Mesenchymal stem cell (in vitro differentiated cells and primary cell): ENCODE measurements at regions not wholly inside any gene's neighbourhood (a gene's known extent, or its start where the extent isn't known, plus 50 kb on each side); places are given as distances from the start of the nearest gene placed in this dataset.

Experiments used
- DNase-seq: peaks from one replicate; pipeline ENCODE4 v3.0.0-alpha.2; 2013
- H2AFZ ChIP-seq: one replicate; pipeline ENCODE4 v1.6.1; 2013; ENCODE audit warnings: low read depth, mild to moderate bottlenecking, control low read depth, inconsistent platforms, low read length, moderate library complexity
- H2AK5ac ChIP-seq: 2 replicates; pipeline ENCODE4 v1.6.1; 2013; ENCODE audit warnings: low read length, moderate library complexity, mild to moderate bottlenecking, inconsistent platforms; ENCODE audit not compliant: severe bottlenecking
- H2BK120ac ChIP-seq: one replicate; pipeline ENCODE4 v1.6.1; 2013; ENCODE audit warnings: low read depth, mild to moderate bottlenecking, inconsistent platforms, low read length, moderate library complexity
- H2BK12ac ChIP-seq, 2 experiments: one replicate each; pipeline ENCODE4 v1.6.1; 2013; ENCODE audit warnings: inconsistent platforms in 2 of 2, low read length in 2 of 2, mild to moderate bottlenecking in 2 of 2, moderate library complexity in 2 of 2, control low read depth in 1 of 2
- H2BK15ac ChIP-seq: one replicate; pipeline ENCODE4 v1.6.1; 2013; ENCODE audit warnings: mild to moderate bottlenecking, low read depth, inconsistent platforms; ENCODE audit not compliant: poor library complexity, severe bottlenecking
- H2BK5ac ChIP-seq: 2 replicates; pipeline ENCODE4 v1.6.1; 2013; ENCODE audit warnings: low read depth, mild to moderate bottlenecking, low read length, control low read depth, inconsistent platforms; ENCODE audit not compliant: poor library complexity, severe bottlenecking
- H3K14ac ChIP-seq, 2 experiments: one replicate each; pipeline ENCODE4 v1.6.1; 2013; ENCODE audit warnings: inconsistent platforms in 2 of 2, low read length in 2 of 2, control low read depth in 1 of 2, mild to moderate bottlenecking in 1 of 2, moderate library complexity in 1 of 2
- H3K18ac ChIP-seq, 2 experiments: one replicate each; pipeline ENCODE4 v1.6.1; 2013; ENCODE audit warnings: inconsistent platforms in 2 of 2, low read length in 2 of 2, control low read depth in 1 of 2, low read depth in 1 of 2, mild to moderate bottlenecking in 1 of 2
- H3K23ac ChIP-seq, 2 experiments: one replicate each; pipeline ENCODE4 v1.6.1; 2013; ENCODE audit warnings: inconsistent platforms in 2 of 2, low read length in 2 of 2, mild to moderate bottlenecking in 2 of 2, moderate library complexity in 2 of 2, control low read depth in 1 of 2
- H3K27ac ChIP-seq: 2 replicates; pipeline ENCODE4 v1.5.1; 2013; ENCODE audit warnings: mild to moderate bottlenecking, moderate library complexity, low read length, control low read depth, inconsistent platforms; ENCODE audit not compliant: poor library complexity, severe bottlenecking
- H3K27me3 ChIP-seq, 2 experiments: 2 replicates each; pipeline versions ENCODE4 v1.6.1 to v1.7.0; 2013; ENCODE audit warnings: low read length in 2 of 2, mild to moderate bottlenecking in 2 of 2, moderate library complexity in 2 of 2, control low read depth in 1 of 2, inconsistent platforms in 1 of 2; ENCODE audit not compliant: control insufficient read depth in 1 of 2, insufficient read depth in 1 of 2
- H3K36me3 ChIP-seq, 2 experiments: 2 replicates each; pipeline versions ENCODE4 v1.6.1 to v1.7.0; 2013; ENCODE audit warnings: low read length in 2 of 2, control low read depth in 1 of 2, inconsistent platforms in 1 of 2, low read depth in 1 of 2, mild to moderate bottlenecking in 1 of 2; ENCODE audit not compliant: insufficient read depth in 2 of 2, control insufficient read depth in 1 of 2
- H3K4ac ChIP-seq, 2 experiments: one replicate each; pipeline ENCODE4 v1.6.1; 2013; ENCODE audit warnings: inconsistent platforms in 2 of 2, low read length in 2 of 2, mild to moderate bottlenecking in 2 of 2, moderate library complexity in 2 of 2, control low read depth in 1 of 2, low read depth in 1 of 2
- H3K4me1 ChIP-seq: 2 replicates; pipeline ENCODE4 v1.6.1; 2013; ENCODE audit warnings: low read depth, low read length, control low read depth; ENCODE audit not compliant: control insufficient read depth, insufficient read depth
- H3K4me2 ChIP-seq: 2 replicates; pipeline ENCODE4 v1.6.1; 2013; ENCODE audit warnings: low read length, mild to moderate bottlenecking, inconsistent platforms; ENCODE audit not compliant: poor library complexity, severe bottlenecking
- H3K4me3 ChIP-seq, 2 experiments: 2 replicates each; pipeline versions ENCODE4 v1.5.1 to v1.7.0; 2013; ENCODE audit warnings: low read length in 2 of 2, mild to moderate bottlenecking in 2 of 2, control low read depth in 1 of 2, low read depth in 1 of 2; ENCODE audit not compliant: insufficient read depth in 1 of 2
- H3K79me1 ChIP-seq: replicated peaks from 2 replicates; pipeline ENCODE4 v1.6.1; 2013; ENCODE audit warnings: mild to moderate bottlenecking, control low read depth, low read length, inconsistent platforms; ENCODE audit not compliant: poor library complexity, severe bottlenecking
- H3K9ac ChIP-seq: 2 replicates; pipeline ENCODE4 v1.7.0; 2013; ENCODE audit warnings: mild to moderate bottlenecking, low read length, moderate library complexity
- H3K9me3 ChIP-seq: 2 replicates; pipeline ENCODE4 v1.7.0; 2013; ENCODE audit warnings: mild to moderate bottlenecking, low read length; ENCODE audit not compliant: control insufficient read depth
- H4K8ac ChIP-seq: one replicate; pipeline ENCODE4 v1.6.1; 2013; ENCODE audit warnings: inconsistent platforms, mild to moderate bottlenecking, low read length, moderate library complexity
- H4K91ac ChIP-seq: one replicate; pipeline ENCODE4 v1.6.1; 2013; ENCODE audit warnings: mild to moderate bottlenecking, low read length, inconsistent platforms
- WGBS: methylation state at CpG from one replicate; pipeline ENCODE4 v1.1.7; 2013; ENCODE audit warnings: mixed read lengths; 5-methylcytosine and 5-hydroxymethylcytosine counted together

- H2BK12ac ChIP-seq: no peak overlapping the region
- H2AFZ ChIP-seq: no peak overlapping the region
- no peak overlapping the region for H3K18ac ChIP-seq
- DNase-seq: no peak
- no peak overlapping the region for H3K14ac ChIP-seq
- H3K4me2 ChIP-seq: no peak overlapping the region
- no peak overlapping the region for H2BK120ac ChIP-seq
- H2BK5ac ChIP-seq: no peak overlapping the region
- no peak overlapping the region for H3K4ac ChIP-seq
- no peak overlapping the region for H3K23ac ChIP-seq
- no peaks in the 10 kb centered on the region for H3K4me1 ChIP-seq
- no peak overlapping the region for H3K9ac ChIP-seq
- H3K79me1 ChIP-seq: no peaks in the 10 kb centered on the region
- no peaks in the 10 kb centered on the region for H3K9me3 ChIP-seq
- H3K4me3 ChIP-seq: no peak overlapping the region
- H3K27ac ChIP-seq: no peak overlapping the region
- H2BK15ac ChIP-seq: no peak overlapping the region
- no peaks in the 10 kb centered on the region for H3K27me3 ChIP-seq
- WGBS: 95% methylated on average over 2 of the region's 2 CpGs
- no peak overlapping the region for H4K8ac ChIP-seq
- no peaks in the 10 kb centered on the region for H3K36me3 ChIP-seq
- H2AK5ac ChIP-seq: no peak overlapping the region
- no peak overlapping the region for H4K91ac ChIP-seq
Measured at GRCh38 chr13:82672248-82672647, 1210.0 kb downstream of the SLITRK1 start.

GRCh38 chr13:82664183-82664582 is 1218.1 kb downstream of the SLITRK1 start:
- no peak overlapping the region for H2AK5ac ChIP-seq
- no peak overlapping the region for H3K4me3 ChIP-seq
- no peak overlapping the region for H3K9ac ChIP-seq
- H3K36me3 ChIP-seq: no peaks in the 10 kb centered on the region
- no peak overlapping the region for H2AFZ ChIP-seq
- no peak overlapping the region for H4K91ac ChIP-seq
- H3K9me3 ChIP-seq: no peaks in the 10 kb centered on the region
- H3K18ac ChIP-seq: no peak overlapping the region
- no peaks in the 10 kb centered on the region for H3K79me1 ChIP-seq
- H4K8ac ChIP-seq: no peak overlapping the region
- no peaks in the 10 kb centered on the region for H3K27me3 ChIP-seq
- H2BK15ac ChIP-seq: no peak overlapping the region
- H2BK12ac ChIP-seq: no peak overlapping the region
- WGBS: no CpG with 5 or more reads among the region's 1 CpG
- DNase-seq: no peak
- no peak overlapping the region for H3K23ac ChIP-seq
- H3K4ac ChIP-seq: no peak overlapping the region
- no peaks in the 10 kb centered on the region for H3K4me1 ChIP-seq
- no peak overlapping the region for H3K4me2 ChIP-seq
- no peak overlapping the region for H3K14ac ChIP-seq
- no peak overlapping the region for H3K27ac ChIP-seq
- no peak overlapping the region for H2BK120ac ChIP-seq
- no peak overlapping the region for H2BK5ac ChIP-seq

DNA sequence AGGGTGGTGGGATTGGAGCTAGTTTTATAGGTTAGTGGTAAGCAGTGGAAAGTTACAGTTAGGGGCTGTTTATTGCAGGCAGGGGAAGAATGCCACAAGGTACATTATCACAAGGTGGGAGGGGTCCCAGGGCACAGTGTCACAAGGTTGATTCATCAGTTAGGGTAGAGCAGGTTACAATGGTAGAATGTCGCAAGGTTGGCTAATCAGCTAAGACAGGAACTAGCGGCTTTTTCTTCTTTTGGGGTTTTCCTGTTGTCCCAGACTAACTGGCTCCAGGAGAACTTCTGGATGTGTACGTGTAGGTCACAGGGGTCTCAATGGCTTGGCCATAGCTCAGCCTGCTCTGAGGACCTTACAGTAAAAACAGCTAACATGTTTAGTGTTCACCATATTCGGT is 1221.1 kb downstream of the SLITRK1 start:
- Histone ChIP-seq H3K14ac (no peak overlapping the region), H2AK5ac (no peak overlapping the region), H2BK5ac (no peak overlapping the region), H4K8ac (no peak overlapping the region), H2BK15ac (no peak overlapping the region), H3K27ac (no peak overlapping the region), H2BK120ac (no peak overlapping the region), H2BK12ac (no peak overlapping the region), H3K79me1 (no peaks in the 10 kb centered on the region), H3K36me3 (no peaks in the 10 kb centered on the region), H3K23ac (no peak overlapping the region), H4K91ac (no peak overlapping the region), H3K4me3 (no peak overlapping the region), H3K9me3 (no peaks in the 10 kb centered on the region), H3K18ac (no peak overlapping the region), H2AFZ (no peak overlapping the region), H3K4me2 (no peak overlapping the region), H3K27me3 (no peaks in the 10 kb centered on the region), H3K4ac (no peak overlapping the region), H3K9ac (no peak overlapping the region), H3K4me1 (no peaks in the 10 kb centered on the region)
- 89% methylated on average over 3 of the region's 4 CpGs for WGBS
- DNase-seq: no peak

DNA sequence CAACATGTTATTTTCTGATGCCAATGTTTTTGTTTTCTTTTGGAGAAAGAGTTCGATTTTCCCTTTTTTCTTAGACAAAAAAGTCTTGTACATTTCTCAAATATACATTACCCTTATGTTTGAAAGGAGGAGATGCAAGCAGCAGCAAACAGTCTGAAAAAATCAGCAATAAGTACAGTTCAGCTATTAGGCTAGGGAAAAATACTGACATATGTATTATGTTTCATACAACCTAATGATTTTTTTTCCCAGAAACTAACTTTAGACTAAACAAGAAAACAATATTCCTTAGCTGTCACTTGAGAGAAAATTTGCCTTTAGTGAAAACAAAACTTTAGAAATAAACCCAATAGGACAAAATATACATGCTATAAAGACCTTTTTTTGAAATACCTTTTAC is 1223.5 kb downstream of the SLITRK1 start:
- H3K4me3 ChIP-seq: no peak overlapping the region
- H3K27me3 ChIP-seq: no peaks in the 10 kb centered on the region
- no peak overlapping the region for H2BK5ac ChIP-seq
- no peak overlapping the region for H3K14ac ChIP-seq
- no peak overlapping the region for H2AK5ac ChIP-seq
- no CpG with 5 or more reads among the region's 1 CpG for WGBS
- H3K18ac ChIP-seq: no peak overlapping the region
- H3K23ac ChIP-seq: no peak overlapping the region
- no peaks in the 10 kb centered on the region for H3K9me3 ChIP-seq
- no peak overlapping the region for H2AFZ ChIP-seq
- H2BK120ac ChIP-seq: no peak overlapping the region
- no peak overlapping the region for H2BK15ac ChIP-seq
- no peak overlapping the region for H3K4ac ChIP-seq
- H3K4me2 ChIP-seq: no peak overlapping the region
- H4K91ac ChIP-seq: no peak overlapping the region
- no peaks in the 10 kb centered on the region for H3K36me3 ChIP-seq
- DNase-seq: no peak
- no peaks in the 10 kb centered on the region for H3K79me1 ChIP-seq
- H3K4me1 ChIP-seq: peaks cover 5% of the 10 kb centered on the region
- no peak overlapping the region for H3K27ac ChIP-seq
- no peak overlapping the region for H3K9ac ChIP-seq
- H4K8ac ChIP-seq: no peak overlapping the region
- H2BK12ac ChIP-seq: no peak overlapping the region
